Colonic mucosa (tissue), 4 donors: ENCODE measurements at regions not wholly inside any gene's neighbourhood (a gene's known extent, or its start where the extent isn't known, plus 50 kb on each side); places are given as distances from the start of the nearest gene placed in this dataset.

Source experiments
- DNase-seq: peaks from one replicate; pipeline ENCODE4 v3.0.0-alpha.2; 2020
- H3K27ac ChIP-seq: fragments of 200-600 bp; one replicate; pipeline ENCODE4 v1.8.0; 2021
- H3K27me3 ChIP-seq: fragments of 200-600 bp; one replicate; pipeline ENCODE4 v1.8.0; 2021
- H3K36me3 ChIP-seq: fragments of 200-600 bp; one replicate; pipeline ENCODE4 v1.8.0; 2021
- H3K4me1 ChIP-seq: fragments of 200-600 bp; one replicate; pipeline ENCODE4 v1.8.0; 2021; ENCODE audit warnings: mild to moderate bottlenecking
- H3K4me3 ChIP-seq: fragments of 200-600 bp; one replicate; pipeline ENCODE4 v1.8.0; 2021
- H3K9ac ChIP-seq, 2 donors: one replicate each; pipeline ENCODE4 v1.7.0; 2013; ENCODE audit warnings: control low read depth in 2 of 2, low read depth in 2 of 2, low read length in 2 of 2
- H3K9me3 ChIP-seq: fragments of 200-600 bp; one replicate; pipeline ENCODE4 v1.8.0; 2021
- intact Hi-C: fragments of 100-400 bp; cut with DNase I; formaldehyde crosslinking; loops from one replicate; pipeline ENCODE4 v1.14.1; 2022
- TF ChIP-seq, protein P1 (sequence below): fragments of 200-600 bp; IDR thresholded peaks from one replicate; pipeline ENCODE4 v1.8.0; 2022; ENCODE audit warnings: antibody characterized with exemption, mild to moderate bottlenecking
- donor health status: healthy.
- donor health status: DM: no; HTN: no; CAD: no.
- donor health status: DM: no; HTN: no; CAD: no.

DNA sequence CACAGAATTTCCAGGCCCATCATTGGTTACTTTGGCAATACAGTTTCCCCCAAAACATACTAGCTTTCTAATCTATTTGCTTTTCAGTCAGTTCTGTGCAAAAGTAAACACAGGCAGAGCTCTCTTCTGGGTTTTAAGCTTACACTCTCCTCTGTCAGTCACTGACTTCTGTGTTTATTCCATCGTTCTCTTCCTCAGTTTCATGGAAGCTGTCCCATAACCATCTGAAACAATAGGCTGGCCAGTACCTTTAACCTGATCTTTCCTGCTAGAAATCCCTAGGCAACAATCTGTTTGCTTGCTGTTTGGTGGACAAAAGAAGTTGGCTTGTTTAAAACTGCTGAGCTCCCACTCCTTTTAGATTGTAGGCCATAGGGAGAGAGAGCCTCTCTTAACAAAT lies 431.5 kb downstream of the HACE1 start:
- no peak overlapping the region for H3K4me3 ChIP-seq
- H3K9me3 ChIP-seq, result no peaks in the 10 kb centered on the region
- no peak overlapping the region for H3K9ac ChIP-seq
- TF ChIP-seq, protein P1, sequence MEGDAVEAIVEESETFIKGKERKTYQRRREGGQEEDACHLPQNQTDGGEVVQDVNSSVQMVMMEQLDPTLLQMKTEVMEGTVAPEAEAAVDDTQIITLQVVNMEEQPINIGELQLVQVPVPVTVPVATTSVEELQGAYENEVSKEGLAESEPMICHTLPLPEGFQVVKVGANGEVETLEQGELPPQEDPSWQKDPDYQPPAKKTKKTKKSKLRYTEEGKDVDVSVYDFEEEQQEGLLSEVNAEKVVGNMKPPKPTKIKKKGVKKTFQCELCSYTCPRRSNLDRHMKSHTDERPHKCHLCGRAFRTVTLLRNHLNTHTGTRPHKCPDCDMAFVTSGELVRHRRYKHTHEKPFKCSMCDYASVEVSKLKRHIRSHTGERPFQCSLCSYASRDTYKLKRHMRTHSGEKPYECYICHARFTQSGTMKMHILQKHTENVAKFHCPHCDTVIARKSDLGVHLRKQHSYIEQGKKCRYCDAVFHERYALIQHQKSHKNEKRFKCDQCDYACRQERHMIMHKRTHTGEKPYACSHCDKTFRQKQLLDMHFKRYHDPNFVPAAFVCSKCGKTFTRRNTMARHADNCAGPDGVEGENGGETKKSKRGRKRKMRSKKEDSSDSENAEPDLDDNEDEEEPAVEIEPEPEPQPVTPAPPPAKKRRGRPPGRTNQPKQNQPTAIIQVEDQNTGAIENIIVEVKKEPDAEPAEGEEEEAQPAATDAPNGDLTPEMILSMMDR, result no peak
- DNase-seq, result no peak
- H3K27me3 ChIP-seq, result no peaks in the 10 kb centered on the region
- H3K27ac ChIP-seq, result no peak overlapping the region
- no peaks in the 10 kb centered on the region for H3K4me1 ChIP-seq
- H3K36me3 ChIP-seq, result no peaks in the 10 kb centered on the region
- intact Hi-C loops, result no loop called here

DNA sequence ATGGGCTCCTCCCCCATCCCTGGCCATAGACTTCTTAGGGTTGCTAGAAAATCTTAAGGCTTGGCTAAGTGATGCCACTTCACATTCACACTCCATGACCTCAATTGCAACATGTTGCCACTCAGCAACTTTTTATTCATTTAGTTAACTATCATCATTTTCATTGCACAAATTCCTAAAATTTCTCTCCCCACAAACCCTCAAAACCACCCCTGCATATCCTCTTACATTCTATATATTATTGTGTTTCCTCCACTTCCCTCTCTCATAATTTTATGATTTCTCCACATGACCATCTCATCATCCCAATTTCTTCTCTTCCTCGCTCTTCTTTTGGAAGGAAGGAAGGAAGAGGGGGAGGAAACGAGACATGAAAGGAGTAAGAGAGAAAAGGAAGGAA lies 436.0 kb downstream of the HACE1 start:
- Histone ChIP-seq H3K9me3 (no peaks in the 10 kb centered on the region), H3K4me3 (no peak overlapping the region), H3K27me3 (no peaks in the 10 kb centered on the region), H3K27ac (no peak overlapping the region), H3K9ac (no peak overlapping the region), H3K4me1 (no peaks in the 10 kb centered on the region), H3K36me3 (no peaks in the 10 kb centered on the region)
- intact Hi-C loops, result no loop called here
- TF ChIP-seq, protein P1, result no peak
- no peak for DNase-seq

DNA sequence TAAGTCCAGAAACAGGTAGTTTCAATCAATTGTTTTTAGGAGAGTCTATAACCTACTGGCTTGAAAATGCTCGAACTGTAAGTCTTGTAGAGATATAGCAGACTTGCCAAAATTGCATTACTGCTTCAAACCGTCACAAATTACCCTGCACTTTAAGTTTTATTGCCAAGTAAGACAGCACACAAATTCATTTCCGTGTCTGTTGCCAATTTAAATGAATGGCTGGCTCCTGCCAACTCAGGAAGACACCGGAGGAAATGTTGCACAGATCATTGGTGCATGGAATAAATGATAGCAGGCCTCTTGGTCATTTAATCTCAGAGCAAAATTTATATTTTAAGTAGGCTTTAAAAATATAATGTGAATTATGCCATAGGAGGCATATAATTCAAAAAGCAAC lies 438.1 kb downstream of the HACE1 start:
- no peak for DNase-seq
- Histone ChIP-seq H3K9ac (no peak overlapping the region), H3K9me3 (no peaks in the 10 kb centered on the region), H3K4me1 (no peaks in the 10 kb centered on the region), H3K27ac (no peak overlapping the region), H3K27me3 (no peaks in the 10 kb centered on the region), H3K36me3 (no peaks in the 10 kb centered on the region), H3K4me3 (no peak overlapping the region)
- TF ChIP-seq, protein P1, result no peak
- intact Hi-C loops, result no loop called here

DNA sequence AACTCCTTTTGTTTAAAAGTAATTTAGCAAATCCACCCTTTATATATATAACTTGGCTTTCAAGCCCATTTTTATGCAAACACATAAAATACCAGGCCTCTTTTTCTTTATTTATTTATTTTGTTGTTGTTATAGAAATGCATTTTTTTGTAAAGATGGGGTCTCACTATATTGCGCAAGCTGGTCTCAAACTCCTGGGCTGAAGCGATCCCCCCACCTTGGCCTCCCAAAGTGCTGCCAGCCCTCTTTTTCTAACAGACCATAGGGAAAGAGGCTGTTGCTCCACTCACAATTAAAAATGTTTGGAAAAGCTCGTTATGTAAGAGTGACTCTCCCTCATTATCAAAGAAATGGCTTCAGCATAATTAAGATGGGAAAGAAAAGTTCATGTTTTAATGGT lies 440.9 kb downstream of the HACE1 start:
- H3K4me1 ChIP-seq, result no peaks in the 10 kb centered on the region
- intact Hi-C loops, result no loop called here
- DNase-seq, result no peak
- H3K27me3 ChIP-seq, result no peaks in the 10 kb centered on the region
- H3K9ac ChIP-seq, result no peak overlapping the region
- no peak overlapping the region for H3K4me3 ChIP-seq
- no peak overlapping the region for H3K27ac ChIP-seq
- H3K9me3 ChIP-seq, result no peaks in the 10 kb centered on the region
- no peaks in the 10 kb centered on the region for H3K36me3 ChIP-seq
- TF ChIP-seq, protein P1, result no peak

DNA sequence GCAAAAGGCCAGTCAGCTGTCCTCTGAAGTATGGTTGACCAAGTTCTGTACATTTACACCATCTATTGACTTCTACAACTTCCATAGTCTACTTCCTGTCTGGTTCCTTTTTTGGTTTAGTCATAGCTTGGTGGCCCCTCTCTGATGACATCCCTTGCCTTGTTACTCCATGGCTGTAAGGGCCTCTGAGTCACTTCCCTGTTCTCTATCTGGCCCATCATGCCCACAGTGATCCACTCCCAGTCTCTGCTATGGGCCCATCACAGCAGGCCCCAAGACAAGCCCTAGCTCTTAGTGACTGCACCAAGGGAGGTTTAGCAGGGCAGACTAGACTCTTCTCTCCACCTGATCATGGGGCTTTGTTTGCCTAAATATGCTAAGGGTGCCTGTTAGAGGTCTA lies 441.6 kb downstream of the HACE1 start:
- Histone ChIP-seq H3K27ac (no peak overlapping the region), H3K9me3 (no peaks in the 10 kb centered on the region), H3K36me3 (no peaks in the 10 kb centered on the region), H3K4me1 (no peaks in the 10 kb centered on the region), H3K9ac (no peak overlapping the region), H3K4me3 (no peak overlapping the region), H3K27me3 (no peaks in the 10 kb centered on the region)
- intact Hi-C loops, result no loop called here
- no peak for DNase-seq
- TF ChIP-seq, protein P1, result no peak

DNA sequence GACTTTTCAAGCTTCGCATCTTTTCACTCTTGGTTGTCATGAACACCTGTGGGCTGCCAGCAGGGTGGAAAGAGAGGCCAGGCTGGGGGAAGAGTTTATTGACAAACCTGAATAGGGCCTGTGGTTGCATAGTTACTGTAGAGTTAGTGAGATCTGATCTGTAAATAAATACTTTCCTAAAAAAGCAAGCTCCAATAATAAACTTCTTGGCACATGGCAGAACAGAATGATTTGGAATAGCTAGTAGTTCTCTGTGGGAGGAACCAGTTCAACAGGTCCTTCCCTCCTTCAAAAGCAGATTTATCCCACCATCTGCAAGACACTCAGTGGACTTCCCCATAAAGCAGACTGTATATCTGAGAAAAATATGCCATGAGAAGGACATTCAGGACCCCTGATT lies 445.0 kb downstream of the HACE1 start:
- TF ChIP-seq, protein P1, result no peak
- Histone ChIP-seq H3K27me3 (no peaks in the 10 kb centered on the region), H3K9ac (no peak overlapping the region), H3K9me3 (no peaks in the 10 kb centered on the region), H3K4me3 (no peak overlapping the region), H3K27ac (no peak overlapping the region), H3K4me1 (no peaks in the 10 kb centered on the region), H3K36me3 (no peaks in the 10 kb centered on the region)
- intact Hi-C loops, result no loop called here
- no peak for DNase-seq
